Caki2 (cell line): ENCODE measurements at regions not wholly inside any gene's neighbourhood (a gene's known extent, or its start where the extent isn't known, plus 50 kb on each side); places are given as distances from the start of the nearest gene placed in this dataset.
"Not testable (repeated sequence)": the region's sequence is repeated elsewhere in the genome, so short reads cannot be mapped to it uniquely, and the experiment has no call there.

Experiments
- DNase-seq: peaks from one replicate; pipeline ENCODE4 v3.0.0-alpha.2; 2015; ENCODE audit warnings: low read depth
- in situ Hi-C: cut with HindIII; loops from 2 replicates; pipeline ENCODE4 v1.10.0; 2016; ENCODE audit warnings: low sequenced_read_pairs, low pct_unique_long_range_greater_than_20kb, mixed read lengths

DNA sequence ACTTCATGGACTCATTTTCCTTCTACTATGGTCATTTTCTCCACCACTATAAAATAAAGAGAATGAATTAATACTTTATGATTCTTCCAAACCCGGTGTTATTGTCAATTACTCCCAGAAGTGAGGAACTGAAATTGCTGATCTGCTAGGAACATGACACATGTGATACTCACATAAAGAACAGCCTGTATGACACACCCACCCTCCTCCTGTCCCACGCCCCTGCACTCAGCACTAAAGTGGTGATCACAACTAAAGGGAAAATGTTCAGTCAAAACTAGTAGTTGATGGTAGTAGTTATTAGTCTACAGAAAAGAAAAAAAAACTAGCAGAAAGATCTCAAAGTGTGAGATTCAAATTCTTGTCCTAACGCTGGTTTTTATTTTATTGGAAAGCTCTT is 1508.3 kb downstream of the RAPGEF2 start:
- DNase-seq, result no peak
- in situ Hi-C loops, result no loop called here

GRCh38 chr4:160631044-160631443 is 1528.2 kb downstream of the RAPGEF2 start:
- in situ Hi-C loops, result no loop called here
- DNase-seq, result no peak

DNA sequence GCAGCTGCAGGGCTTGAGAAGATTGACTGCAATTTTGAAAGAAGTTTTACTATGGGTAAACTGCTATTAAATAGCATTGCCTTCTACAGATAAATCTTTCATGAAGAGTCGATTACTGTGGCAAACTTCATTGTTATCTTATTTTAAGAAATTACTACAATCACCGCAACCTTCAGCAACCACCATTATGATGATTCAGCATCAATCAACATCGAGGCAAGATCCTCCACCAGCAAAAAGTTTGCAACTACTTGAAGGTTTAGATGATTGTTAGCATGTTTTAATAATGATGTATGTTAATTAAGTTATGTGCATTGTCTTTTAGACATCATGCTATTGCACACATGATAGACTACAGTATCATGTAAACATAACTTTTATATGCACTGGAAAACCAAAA is 1511.0 kb downstream of the FSTL5 start:
- no peak for DNase-seq
- in situ Hi-C loops, result no loop called here

- in situ Hi-C loops, result no loop called here
- no peak for DNase-seq
Observed at GRCh38 chr4:160675550-160675949, 1488.2 kb downstream of the FSTL5 start.

- DNase-seq, result no peak
- in situ Hi-C loops, result no loop called here
Observed at GRCh38 chr4:160685729-160686128, 1478.1 kb downstream of the FSTL5 start.

DNA sequence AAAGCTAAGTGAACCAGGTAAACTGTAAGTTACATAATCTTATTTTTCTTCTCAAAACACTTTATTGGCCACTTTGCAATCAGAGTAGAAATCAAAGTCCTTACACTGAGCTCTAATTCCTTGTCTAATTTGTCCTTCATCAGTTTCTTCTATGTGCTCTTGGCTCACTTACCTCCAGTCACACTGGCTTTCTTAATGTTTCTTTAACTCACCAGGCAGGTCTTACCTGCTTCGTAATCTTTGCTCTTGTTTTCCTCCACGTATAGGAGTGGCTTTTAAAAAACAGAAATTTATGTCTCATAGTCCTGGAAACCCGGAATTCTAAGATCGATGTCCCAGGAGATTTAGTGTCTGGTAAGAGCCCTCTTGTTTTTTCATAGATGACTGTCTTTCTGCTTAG is 1462.1 kb downstream of the FSTL5 start:
- no peak for DNase-seq
- in situ Hi-C loops, result no loop called here

GRCh38 chr4:160709026-160709425 is 1454.8 kb downstream of the FSTL5 start:
- DNase-seq, result no peak
- in situ Hi-C loops, result no loop called here

GRCh38 chr4:160709546-160709945 is 1454.3 kb downstream of the FSTL5 start:
- in situ Hi-C loops, result no loop called here
- no peak for DNase-seq

GRCh38 chr4:160716551-160716950 is 1447.2 kb downstream of the FSTL5 start:
- in situ Hi-C loops, result no loop called here
- no peak for DNase-seq

DNA sequence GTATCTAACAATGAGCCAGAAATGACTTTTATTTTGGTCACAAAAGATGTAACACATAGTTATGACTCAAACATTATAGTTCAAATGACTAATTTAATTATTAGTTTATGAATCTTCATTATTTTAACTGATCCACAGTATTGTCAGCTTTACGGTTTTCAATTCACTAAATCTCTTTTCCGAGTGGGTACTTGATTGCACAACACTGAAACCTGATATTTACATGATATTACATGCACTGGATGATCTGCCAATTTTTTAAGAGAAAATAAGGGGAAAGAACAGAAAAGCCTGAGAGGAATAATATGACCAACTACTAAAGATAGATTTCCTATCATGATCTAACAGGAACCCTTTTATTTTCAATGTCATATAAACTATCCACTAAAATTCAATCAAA is 1446.0 kb downstream of the FSTL5 start:
- in situ Hi-C loops, result no loop called here

GRCh38 chr4:160724063-160724462 is 1439.7 kb downstream of the FSTL5 start:
- in situ Hi-C loops, result no loop called here

More for the DNA sequence above, 1446.0 kb downstream of the FSTL5 start:
- DNase-seq, result no peak

GRCh38 chr4:160745126-160745525 is 1418.7 kb downstream of the FSTL5 start:
- in situ Hi-C loops, result no loop called here
- peak; percentile 29 for DNase-seq

More at GRCh38 chr4:160724063-160724462, 1439.7 kb downstream of the FSTL5 start:
- no peak for DNase-seq

GRCh38 chr4:160746585-160746984 is 1417.2 kb downstream of the FSTL5 start:
- DNase-seq, in situ Hi-C loops: not testable (repeated sequence)

GRCh38 chr4:160772668-160773067 is 1391.1 kb downstream of the FSTL5 start:
- no peak for DNase-seq
- in situ Hi-C loops, result no loop called here

- in situ Hi-C loops, result no loop called here
- no peak for DNase-seq
Observed at GRCh38 chr4:160795216-160795615, 1368.6 kb downstream of the FSTL5 start.

GRCh38 chr4:160808174-160808573 is 1355.6 kb downstream of the FSTL5 start:
- DNase-seq, result no peak
- in situ Hi-C loops, result no loop called here

- DNase-seq, result no peak
- in situ Hi-C loops, result no loop called here
Observed at GRCh38 chr4:160809576-160809975, 1354.2 kb downstream of the FSTL5 start.

- DNase-seq, result no peak
- in situ Hi-C loops, result no loop called here
Observed at GRCh38 chr4:160810424-160810823, 1353.4 kb downstream of the FSTL5 start.

- in situ Hi-C loops, result no loop called here
Observed at GRCh38 chr4:160810941-160811340, 1352.9 kb downstream of the FSTL5 start.

DNA sequence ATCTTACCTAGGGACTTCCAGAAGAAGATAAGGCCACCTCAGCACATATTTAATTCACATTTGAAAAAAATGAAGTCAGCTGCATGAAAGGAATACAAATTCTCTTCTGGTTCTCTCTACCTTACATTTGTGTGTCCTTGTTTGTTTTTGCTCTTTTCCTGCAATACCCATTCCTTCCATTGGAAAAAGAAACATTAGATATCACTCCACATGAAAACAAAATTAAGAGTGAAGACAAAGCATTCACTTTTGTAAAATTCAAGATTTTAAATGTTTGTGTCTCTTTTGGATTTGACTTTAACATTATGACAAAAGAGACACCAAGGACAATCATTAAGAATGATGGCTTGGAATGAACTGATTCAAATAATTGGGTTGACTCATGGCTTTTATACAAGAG is 1351.8 kb downstream of the FSTL5 start:
- DNase-seq, result no peak
- in situ Hi-C loops, result no loop called here

More at GRCh38 chr4:160810941-160811340, 1352.9 kb downstream of the FSTL5 start:
- no peak for DNase-seq

GRCh38 chr4:160814726-160815125 is 1349.1 kb downstream of the FSTL5 start:
- no peak for DNase-seq
- in situ Hi-C loops, result no loop called here
